C4-2B (cell line): ENCODE measurements at regions not wholly inside any gene's neighbourhood (a gene's known extent, or its start where the extent isn't known, plus 50 kb on each side); places are given as distances from the start of the nearest gene placed in this dataset.

ENCODE experiments used
- CTCF ChIP-seq: fragments of 450-650 bp; conservative IDR thresholded peaks from 2 replicates; pipeline ENCODE4 v1.5.1; 2017; ENCODE audit warnings: mild to moderate bottlenecking
- ZFX ChIP-seq: fragments of 450-650 bp; IDR thresholded peaks from 2 replicates; pipeline ENCODE4 v1.6.1; 2017

GRCh38 chr2:191747170-191747530, 69.2 kb downstream of the NABP1 start:
- no peak for TF ChIP-seq CTCF
- no peak for TF ChIP-seq ZFX
